Gastroesophageal sphincter (tissue), 4 donors: ENCODE measurements at regions not wholly inside any gene's neighbourhood (a gene's known extent, or its start where the extent isn't known, plus 50 kb on each side); places are given as distances from the start of the nearest gene placed in this dataset.
"Not testable (repeated sequence)": the region's sequence is repeated elsewhere in the genome, so short reads cannot be mapped to it uniquely, and the experiment has no call there.

ENCODE experiments used
- ATAC-seq: fragments of 150-250 bp; one replicate; pipeline ENCODE4 v1.9.1; 2016; ENCODE audit warnings: mild to moderate bottlenecking, moderate library complexity
- H3K27ac ChIP-seq, 4 donors: fragments of 200-600 bp; sonication (generic) in 3 of 4; 1 replicate in 3 of 4; 2 replicates in 1 of 4; pipeline ENCODE4 v1.5.1; 2016 to 2019
- H3K27me3 ChIP-seq: fragments of 200-600 bp; sonication (generic); one replicate; pipeline ENCODE4 v1.5.1; 2019
- H3K36me3 ChIP-seq, 2 donors: fragments of 200-600 bp; sonication (generic); one replicate each; pipeline ENCODE4 v1.5.1; 2019; ENCODE audit warnings: control low read depth in 1 of 2
- H3K4me1 ChIP-seq, 3 donors: fragments of 200-600 bp; sonication (generic); 1 replicate in 2 of 3; 2 replicates in 1 of 3; pipeline ENCODE4 v1.5.1; 2016 to 2019; ENCODE audit warnings: control low read depth in 2 of 3
- H3K4me3 ChIP-seq, 2 donors: fragments of 200-600 bp; sonication (generic); one replicate each; pipeline ENCODE4 v1.5.1; 2019; ENCODE audit warnings: mild to moderate bottlenecking in 1 of 2, moderate library complexity in 1 of 2
- H3K9me3 ChIP-seq, 3 donors: fragments of 200-600 bp; sonication (generic); one replicate each; pipeline ENCODE4 v1.5.1; 2017 to 2019; ENCODE audit warnings: control low read depth in 2 of 3
- EP300 ChIP-seq: sonication (generic); formaldehyde crosslinking; IDR thresholded peaks from one replicate; pipeline ENCODE4 v1.6.1; 2017; ENCODE audit warnings: antibody characterized with exemption, mild to moderate bottlenecking
- POLR2A ChIP-seq, 2 donors: fragments of 450-650 bp; IDR thresholded peaks; one replicate each; pipeline ENCODE4 v1.6.1; 2017; ENCODE audit warnings: antibody characterized with exemption in 2 of 2, mild to moderate bottlenecking in 2 of 2, moderate library complexity in 1 of 2
- POLR2AphosphoS5 ChIP-seq: sonication (generic); formaldehyde crosslinking; IDR thresholded peaks from one replicate; pipeline ENCODE4 v1.6.1; 2017; ENCODE audit warnings: antibody characterized with exemption
- WGBS, 2 donors: methylation state at CpG; one replicate each; pipeline ENCODE4 v1.1.5; 2018; ENCODE audit warnings: low coverage in 1 of 2; 5-methylcytosine and 5-hydroxymethylcytosine counted together
- TF ChIP-seq, protein P1 (sequence below), 4 experiments: fragments of 200-600 bp in 2 of 4; fragments of 450-650 bp in 2 of 4; sonication (generic) in 1 of 4; IDR thresholded peaks; one replicate each; pipeline ENCODE4 v1.5.1; 2017 to 2019; ENCODE audit warnings: antibody characterized with exemption in 4 of 4, mild to moderate bottlenecking in 2 of 4, moderate library complexity in 2 of 4

DNA sequence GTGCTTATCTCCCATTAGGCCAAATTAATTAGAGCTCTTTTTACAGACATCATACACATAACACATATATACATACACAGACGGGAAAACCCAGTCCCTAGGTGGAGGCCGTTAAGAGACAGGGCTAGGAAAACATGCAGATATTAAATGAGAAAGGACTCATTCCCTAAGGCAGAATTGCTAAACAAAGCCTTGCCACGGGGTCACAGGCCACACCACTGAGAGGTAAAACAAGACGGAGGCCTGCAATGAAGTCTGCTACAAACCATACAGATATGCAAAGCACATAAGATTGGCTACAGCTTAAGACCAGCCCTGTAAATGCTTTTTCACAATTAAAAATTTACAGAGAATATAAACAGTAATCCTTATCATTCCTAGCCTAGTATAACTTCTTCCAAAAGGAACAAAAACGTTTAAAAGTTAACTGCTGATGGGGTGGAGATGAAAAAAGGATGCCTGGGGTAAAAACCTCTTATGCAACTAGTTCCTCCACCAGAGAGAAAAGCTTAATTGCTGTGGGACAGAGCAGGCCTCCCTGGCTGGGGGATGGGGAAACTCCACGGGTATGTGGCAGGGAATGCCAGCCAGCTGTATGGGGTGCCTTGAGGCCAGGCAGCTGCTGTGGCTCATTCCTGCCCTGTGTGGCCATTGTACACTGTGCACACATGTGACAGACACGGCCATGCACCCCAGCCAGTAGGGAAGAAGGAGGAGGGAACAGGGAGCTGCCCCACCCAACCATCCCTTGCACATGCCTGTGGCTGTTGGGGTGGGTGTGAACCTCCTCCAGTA, 481.4 kb upstream of the LMCD1 start:
- peaks cover 0 to 32% (median 0%) of the 10 kb centered on the region in 3 donors for H3K9me3 ChIP-seq
- TF ChIP-seq POLR2AphosphoS5, result no peak
- no peak for TF ChIP-seq POLR2A (IDR thresholded peaks at IDR 0.05)
- TF ChIP-seq EP300, result no peak
- TF ChIP-seq, protein P1, sequence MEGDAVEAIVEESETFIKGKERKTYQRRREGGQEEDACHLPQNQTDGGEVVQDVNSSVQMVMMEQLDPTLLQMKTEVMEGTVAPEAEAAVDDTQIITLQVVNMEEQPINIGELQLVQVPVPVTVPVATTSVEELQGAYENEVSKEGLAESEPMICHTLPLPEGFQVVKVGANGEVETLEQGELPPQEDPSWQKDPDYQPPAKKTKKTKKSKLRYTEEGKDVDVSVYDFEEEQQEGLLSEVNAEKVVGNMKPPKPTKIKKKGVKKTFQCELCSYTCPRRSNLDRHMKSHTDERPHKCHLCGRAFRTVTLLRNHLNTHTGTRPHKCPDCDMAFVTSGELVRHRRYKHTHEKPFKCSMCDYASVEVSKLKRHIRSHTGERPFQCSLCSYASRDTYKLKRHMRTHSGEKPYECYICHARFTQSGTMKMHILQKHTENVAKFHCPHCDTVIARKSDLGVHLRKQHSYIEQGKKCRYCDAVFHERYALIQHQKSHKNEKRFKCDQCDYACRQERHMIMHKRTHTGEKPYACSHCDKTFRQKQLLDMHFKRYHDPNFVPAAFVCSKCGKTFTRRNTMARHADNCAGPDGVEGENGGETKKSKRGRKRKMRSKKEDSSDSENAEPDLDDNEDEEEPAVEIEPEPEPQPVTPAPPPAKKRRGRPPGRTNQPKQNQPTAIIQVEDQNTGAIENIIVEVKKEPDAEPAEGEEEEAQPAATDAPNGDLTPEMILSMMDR (IDR thresholded peaks at IDR 0.05), result no peak

DNA sequence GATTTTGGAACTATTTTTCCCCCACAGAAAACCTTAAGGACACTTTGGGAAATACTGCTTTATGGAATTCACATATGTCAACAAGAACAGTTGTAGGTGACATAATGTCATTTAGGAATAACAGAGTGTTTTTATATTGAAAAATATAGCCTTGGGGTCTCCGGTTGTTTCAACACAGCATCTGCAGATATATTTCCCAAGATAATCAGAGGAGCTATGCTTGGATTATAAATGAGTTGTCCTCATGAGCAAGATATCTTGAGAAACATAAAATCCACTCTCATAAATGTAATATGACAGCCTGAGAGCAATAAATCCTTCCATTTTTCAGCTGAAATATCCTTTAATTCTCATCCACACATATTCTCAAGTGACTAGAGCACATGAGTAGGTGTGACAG, 473.7 kb upstream of the LMCD1 start:
- no peak for TF ChIP-seq POLR2A (IDR thresholded peaks at IDR 0.05)
- WGBS, 2 donors, result 64% methylated on average over 1 of the region's 1 CpG
- H3K4me1 ChIP-seq, result no peaks in the 10 kb centered on the region

More for the DNA sequence above, 481.4 kb upstream of the LMCD1 start:
- no peak for ATAC-seq
- Histone ChIP-seq H3K36me3 (no peaks in the 10 kb centered on the region), H3K27ac (no peak overlapping the region), H3K27me3 (no peaks in the 10 kb centered on the region), H3K4me1 (no peaks in the 10 kb centered on the region), H3K4me3 (no peak overlapping the region)
- WGBS, 2 donors, result 42 to 78% methylated on average over 5 to 6 of the region's 7 CpGs

DNA sequence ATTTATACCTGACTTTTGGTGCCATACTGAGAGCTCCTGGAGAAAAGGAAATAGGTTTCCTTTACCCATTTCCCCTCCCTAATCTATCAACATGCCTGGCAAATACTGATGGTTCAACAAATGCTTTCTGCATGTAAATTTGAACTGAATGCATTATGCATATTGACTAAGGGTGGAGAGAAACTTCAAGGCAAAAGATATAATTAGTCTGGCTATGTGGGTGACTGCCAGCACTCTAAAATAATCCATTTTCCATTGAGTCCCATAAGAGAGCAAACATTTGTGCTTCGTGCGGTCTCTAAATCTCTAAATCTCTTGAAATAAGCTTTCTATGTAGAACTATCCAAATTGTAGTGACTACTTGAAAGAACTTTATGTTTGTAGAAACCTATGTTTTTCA, 451.3 kb upstream of the LMCD1 start:
- no peak overlapping the region for H3K27ac ChIP-seq
- H3K9me3 ChIP-seq, result peaks cover 0 to 3% (median 0%) of the 10 kb centered on the region in 3 donors
- TF ChIP-seq POLR2A (IDR thresholded peaks at IDR 0.05) (no peak), POLR2AphosphoS5 (no peak), EP300 (no peak)
- TF ChIP-seq, protein P1 (IDR thresholded peaks at IDR 0.05), result no peak
- H3K4me1 ChIP-seq, result peaks cover 0 to 14% (median 0%) of the 10 kb centered on the region in 3 donors
- H3K36me3 ChIP-seq, result no peaks in the 10 kb centered on the region
- no peak overlapping the region for H3K4me3 ChIP-seq
- H3K27me3 ChIP-seq, result no peaks in the 10 kb centered on the region
- 61 to 69% methylated on average over 2 of the region's 2 CpGs for WGBS, 2 donors
- no peak for ATAC-seq

More for the DNA sequence above, 473.7 kb upstream of the LMCD1 start:
- Histone ChIP-seq H3K27me3 (no peaks in the 10 kb centered on the region), H3K27ac (no peak overlapping the region), H3K36me3 (no peaks in the 10 kb centered on the region), H3K4me3 (no peak overlapping the region), H3K9me3 (peaks cover 0 to 6% (median 0%) of the 10 kb centered on the region in 3 donors)
- no peak for ATAC-seq

DNA sequence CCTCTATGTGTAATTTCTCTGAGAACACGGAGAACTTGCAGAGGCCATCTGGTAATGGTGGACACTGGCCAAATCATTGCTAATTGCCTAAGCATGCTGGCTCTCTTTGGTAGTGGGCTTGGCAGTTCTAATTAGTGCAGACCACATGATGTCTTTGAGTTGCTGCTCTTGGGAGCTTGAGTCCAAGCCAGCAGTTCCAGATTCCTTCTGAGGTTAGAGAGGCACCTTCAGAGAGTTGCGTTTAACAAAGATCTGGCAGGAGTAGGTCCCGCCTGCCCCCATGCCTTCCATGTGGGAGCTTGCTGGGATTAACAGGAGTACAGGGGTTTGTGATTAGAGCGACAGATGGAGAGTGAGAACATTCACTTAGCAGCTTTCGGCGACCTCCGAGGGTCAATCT, 449.0 kb upstream of the LMCD1 start:
- TF ChIP-seq POLR2A (IDR thresholded peaks at IDR 0.05), result no peak
- TF ChIP-seq, protein P1 (IDR thresholded peaks at IDR 0.05), result no peak
- TF ChIP-seq EP300, result no peak
- peak; percentile 36 for TF ChIP-seq POLR2AphosphoS5
- peaks cover 0 to 25% (median 0%) of the 10 kb centered on the region in 3 donors for H3K4me1 ChIP-seq
- 33 to 56% methylated on average over 1 to 5 of the region's 7 CpGs for WGBS, 2 donors
- H3K4me3 ChIP-seq, result no peak overlapping the region
- no peaks in the 10 kb centered on the region for H3K36me3 ChIP-seq
- no peaks in the 10 kb centered on the region for H3K9me3 ChIP-seq
- no peak for ATAC-seq
- H3K27me3 ChIP-seq, result no peaks in the 10 kb centered on the region
- H3K27ac ChIP-seq, result no peak overlapping the region

DNA sequence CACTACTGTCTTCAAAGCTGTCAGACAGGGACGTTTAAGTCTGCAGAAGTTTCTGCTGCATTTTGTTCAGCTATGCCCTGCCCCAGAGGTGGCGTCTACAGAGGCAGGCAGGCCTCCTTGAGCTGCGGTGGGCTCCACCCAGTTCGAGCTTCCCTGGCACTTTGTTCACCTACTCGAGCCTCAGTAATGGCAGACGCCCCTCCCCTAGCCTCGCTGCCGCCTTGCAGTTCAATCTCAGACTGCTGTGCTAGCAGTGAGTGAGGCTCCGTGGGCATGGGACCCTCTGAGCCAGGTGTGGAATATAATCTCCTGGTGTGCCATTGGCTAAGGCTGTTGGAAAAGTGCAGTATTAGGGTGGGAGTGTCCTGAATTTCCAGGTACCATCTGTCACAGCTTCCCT, 433.5 kb upstream of the LMCD1 start:
- H3K27ac ChIP-seq, H3K4me3 ChIP-seq, ATAC-seq, H3K36me3 ChIP-seq, H3K9me3 ChIP-seq, H3K4me1 ChIP-seq, H3K27me3 ChIP-seq: not testable (repeated sequence)
- WGBS, 2 donors, result no CpG with 5 or more reads among the region's 9 CpGs

DNA sequence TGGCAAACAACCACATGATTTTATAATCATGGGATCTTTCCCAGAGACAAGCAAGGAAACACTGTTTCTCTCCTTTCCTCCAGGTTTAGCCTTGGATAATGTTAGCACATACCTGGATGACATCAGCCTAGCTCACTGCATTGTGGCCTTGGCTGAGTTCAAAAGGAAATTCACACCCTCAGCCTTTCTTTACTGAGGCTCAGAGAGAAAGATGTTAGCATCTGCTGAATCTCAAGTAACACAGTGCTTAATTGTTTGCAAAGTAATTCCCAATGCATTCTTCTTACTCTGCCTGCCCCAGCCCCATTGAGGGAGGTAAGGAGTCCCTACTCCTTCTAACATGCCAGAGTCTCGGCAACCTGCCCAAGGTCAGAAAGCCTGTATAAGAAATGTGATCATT, 432.2 kb upstream of the LMCD1 start:
- H3K27ac ChIP-seq, result no peak overlapping the region
- H3K4me3 ChIP-seq, result no peak overlapping the region
- no peaks in the 10 kb centered on the region for H3K36me3 ChIP-seq
- peaks cover 0 to 9% (median 0%) of the 10 kb centered on the region in 3 donors for H3K4me1 ChIP-seq
- 57% methylated on average over 1 of the region's 1 CpG; no CpG with 5 or more reads in 1 of the 2 donors for WGBS, 2 donors
- ATAC-seq, result no peak
- H3K9me3 ChIP-seq, result peaks cover 0 to 4% (median 0%) of the 10 kb centered on the region in 3 donors
- no peaks in the 10 kb centered on the region for H3K27me3 ChIP-seq
- TF ChIP-seq POLR2A (IDR thresholded peaks at IDR 0.05) (no peak), POLR2AphosphoS5 (no peak), EP300 (no peak)
- TF ChIP-seq, protein P1 (IDR thresholded peaks at IDR 0.05), result no peak
